Fibroblast of upper back skin (primary cell): ENCODE measurements at regions not wholly inside any gene's neighbourhood (a gene's known extent, or its start where the extent isn't known, plus 50 kb on each side); places are given as distances from the start of the nearest gene placed in this dataset.

Experiments used
- DNase-seq: peaks from one replicate; pipeline ENCODE4 v3.0.0-alpha.2; 2013

DNA sequence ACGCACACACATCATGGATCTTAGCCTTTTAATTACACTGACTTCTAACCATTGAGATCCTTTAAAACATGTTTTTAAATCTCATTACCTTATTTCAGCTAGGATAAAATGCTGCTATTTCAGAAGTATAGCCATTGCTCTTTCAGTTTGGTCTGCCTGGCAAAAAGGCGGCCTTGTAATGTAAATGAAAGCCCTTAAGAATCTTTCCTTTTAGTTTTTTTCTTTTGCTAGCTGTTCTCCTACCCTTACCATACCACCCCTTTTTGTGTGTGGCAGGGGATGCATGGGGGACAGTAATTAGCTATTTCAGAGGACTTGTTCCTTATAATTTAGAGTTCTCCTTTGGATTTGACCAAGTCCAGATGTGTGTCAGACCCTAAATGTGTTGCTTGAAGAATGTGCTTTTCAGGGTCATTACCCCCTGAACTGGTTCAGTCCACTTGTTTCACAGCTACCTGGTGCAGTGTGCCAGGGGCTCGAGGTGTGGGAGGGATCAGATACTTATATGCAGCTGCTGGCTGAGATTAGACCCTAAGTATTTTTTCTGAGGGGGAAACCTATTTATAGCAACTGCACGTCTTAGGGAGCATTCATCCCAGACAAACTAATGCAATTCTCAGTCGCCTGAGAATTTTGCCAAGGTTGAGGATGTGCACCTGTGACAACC, 986.8 kb downstream of the NLGN4Y start:
- DNase-seq, result no peak

GRCh38 chrY:15535131-15535530, 1010.8 kb downstream of the NLGN4Y start:
- no peak for DNase-seq

- peak; percentile 97 for DNase-seq
These were observed 1011.6 kb downstream of the NLGN4Y start for GRCh38 chrY:15535784-15536511.

GRCh38 chrY:15540516-15540915, 1016.2 kb downstream of the NLGN4Y start:
- peak; percentile 63 for DNase-seq

GRCh38 chrY:15546177-15546754, 1021.9 kb downstream of the NLGN4Y start:
- no peak for DNase-seq

DNA sequence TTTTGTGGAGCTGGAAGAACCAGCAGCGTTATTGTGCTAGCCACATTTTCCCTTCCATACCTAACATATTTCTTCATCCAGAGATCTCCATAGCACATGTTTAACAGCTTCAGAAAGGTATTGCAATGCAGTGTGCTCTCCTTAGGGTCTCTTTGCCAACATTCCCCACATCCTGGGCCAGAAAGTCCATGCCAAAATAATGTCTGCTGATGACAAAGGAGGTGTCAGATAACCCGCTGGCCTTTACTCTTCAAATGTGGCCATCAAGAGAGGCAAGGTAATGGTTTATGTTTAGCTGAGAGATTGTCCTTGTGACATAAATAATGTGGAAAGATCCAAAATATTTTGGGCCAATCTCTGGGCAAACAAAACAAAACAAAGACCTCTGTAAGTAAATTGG, 1027.7 kb downstream of the NLGN4Y start:
- DNase-seq, result no peak

DNA sequence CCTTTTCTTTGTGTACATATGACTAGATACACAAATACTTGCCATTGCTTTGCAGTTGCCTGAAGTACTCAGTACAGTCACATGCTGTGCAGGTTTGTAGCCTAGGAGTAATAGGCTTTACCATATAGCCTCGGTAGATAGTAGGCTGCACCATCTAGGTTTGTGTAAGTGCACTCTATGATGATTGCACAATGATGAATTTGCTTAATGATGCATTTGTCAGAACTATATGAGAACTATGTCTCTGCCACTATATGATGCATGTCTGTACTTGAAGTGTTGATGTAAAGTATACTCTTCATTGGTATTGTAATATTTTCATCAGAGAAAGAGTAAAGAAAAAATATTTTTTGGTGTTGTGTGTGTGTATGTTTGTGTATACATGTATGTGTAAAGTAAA, 1030.7 kb downstream of the NLGN4Y start:
- DNase-seq, result no peak

DNA sequence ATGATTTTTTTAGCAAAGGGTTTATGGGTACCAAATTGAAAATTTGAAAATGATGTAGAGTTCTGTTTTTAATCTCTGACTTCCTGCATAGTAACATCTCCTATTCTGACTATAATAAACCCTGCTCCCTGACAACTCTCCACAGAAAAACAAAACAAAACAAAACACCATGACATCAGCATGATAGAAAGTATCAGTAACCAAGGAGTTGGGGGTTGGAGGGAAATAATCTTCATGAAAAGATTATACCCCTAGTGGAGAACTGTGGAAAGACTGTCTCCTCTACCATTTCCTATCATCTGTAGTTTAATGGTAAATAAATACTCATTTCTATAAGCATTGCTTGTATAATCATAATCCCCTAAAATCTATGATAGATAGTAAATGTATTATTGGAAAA, 1034.8 kb downstream of the NLGN4Y start:
- DNase-seq, result no peak

DNA sequence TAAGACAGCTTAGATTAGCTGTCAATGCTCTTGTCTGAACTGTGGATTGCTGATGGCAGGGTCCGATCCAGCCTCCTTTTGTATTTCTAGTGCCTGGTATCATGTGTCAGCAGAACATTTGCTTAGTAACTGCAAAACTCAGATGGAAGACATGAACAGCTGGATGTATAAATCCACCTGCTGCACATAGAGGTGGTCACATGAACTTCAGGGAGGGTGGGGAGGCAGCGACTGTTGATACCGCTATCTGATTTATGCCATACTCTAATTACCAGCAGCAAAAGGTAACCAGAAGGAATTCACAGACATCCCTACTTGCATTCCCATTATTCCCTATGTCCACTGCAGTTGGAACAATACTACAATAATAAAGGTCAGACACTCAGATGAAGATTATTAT, 1036.5 kb downstream of the NLGN4Y start:
- no peak for DNase-seq

GRCh38 chrY:15561501-15562289, 1037.4 kb downstream of the NLGN4Y start:
- no peak for DNase-seq

DNA sequence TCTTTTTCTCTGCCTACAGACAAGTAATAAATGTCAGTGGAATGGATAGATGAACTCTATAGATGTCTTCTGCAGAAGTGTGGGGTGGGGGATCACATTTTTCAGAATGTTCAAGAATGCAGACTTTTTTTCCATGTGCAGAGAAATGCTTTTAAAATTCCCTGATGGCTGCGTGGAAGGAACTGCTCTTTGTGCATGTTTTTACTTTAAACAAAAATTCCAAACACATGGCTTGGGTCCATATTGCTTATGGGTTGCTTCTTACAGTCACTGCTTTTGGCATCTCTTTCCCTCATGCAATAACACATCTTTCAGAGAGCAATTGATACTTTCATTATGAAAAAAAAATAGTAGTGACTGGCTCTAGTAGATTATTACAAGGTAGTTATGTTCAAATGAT, 1053.6 kb downstream of the NLGN4Y start:
- DNase-seq, result peak; percentile 68

- DNase-seq, result peak; percentile 69
These were observed 1054.4 kb downstream of the NLGN4Y start for GRCh38 chrY:15578761-15579160.

GRCh38 chrY:15579245-15579644, 1054.9 kb downstream of the NLGN4Y start:
- no peak for DNase-seq

- no peak for DNase-seq
These were observed 1058.8 kb downstream of the NLGN4Y start for GRCh38 chrY:15583111-15583510.

- no peak for DNase-seq
These were observed 1068.6 kb downstream of the NLGN4Y start for GRCh38 chrY:15592957-15593356.

- peak; percentile 66 for DNase-seq
These were observed 1069.3 kb downstream of the NLGN4Y start for GRCh38 chrY:15593476-15594160.

DNA sequence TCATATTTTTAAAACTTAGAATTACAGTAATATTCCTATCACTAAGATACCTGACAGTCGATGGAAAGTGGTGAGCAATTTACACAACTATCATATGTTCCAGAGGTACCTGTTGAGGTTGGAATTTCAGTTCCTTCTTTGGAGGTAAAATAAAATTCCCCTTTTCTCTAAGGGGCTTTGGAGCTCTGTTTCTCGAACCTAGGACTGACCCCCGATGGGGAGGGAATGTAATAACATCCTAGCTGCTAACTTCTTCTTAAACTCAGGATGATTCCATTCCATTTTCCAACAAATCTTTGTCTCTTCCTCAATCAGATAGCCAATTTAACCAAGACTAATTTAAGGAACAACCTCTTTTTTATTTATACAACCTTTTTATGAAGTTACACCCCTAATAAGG, 1069.8 kb downstream of the NLGN4Y start:
- no peak for DNase-seq

GRCh38 chrY:15600565-15600964, 1076.2 kb downstream of the NLGN4Y start:
- no peak for DNase-seq

- no peak for DNase-seq
These were observed 1100.0 kb downstream of the NLGN4Y start for GRCh38 chrY:15624370-15624769.

- peak; percentile 0 for DNase-seq
These were observed 1100.6 kb downstream of the NLGN4Y start for GRCh38 chrY:15624928-15625327.

DNA sequence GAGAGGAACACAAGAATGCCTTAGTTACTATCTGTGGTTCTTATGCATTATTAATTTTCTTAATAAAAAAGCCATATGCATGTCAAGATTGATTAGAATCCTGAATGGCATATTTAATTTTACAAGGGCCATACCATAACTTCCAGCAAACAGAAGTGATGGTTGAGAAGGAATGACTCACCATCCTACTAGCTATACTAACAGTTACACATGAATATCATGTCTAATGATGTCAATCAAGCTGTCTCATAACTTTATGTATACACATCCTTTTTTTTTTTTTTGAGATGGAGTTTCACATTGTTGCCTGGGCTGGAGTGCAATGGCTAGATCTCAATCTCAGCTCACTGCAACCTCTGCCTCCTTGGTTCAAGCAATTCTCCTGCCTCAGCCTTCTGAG, 1123.9 kb downstream of the NLGN4Y start:
- DNase-seq, result no peak

GRCh38 chrY:15650056-15650455, 1125.7 kb downstream of the NLGN4Y start:
- DNase-seq, result no peak

GRCh38 chrY:15688531-15688930, 1164.2 kb downstream of the NLGN4Y start:
- no peak for DNase-seq
